Adrenal gland (tissue), 9 donors: ENCODE measurements at regions not wholly inside any gene's neighbourhood (a gene's known extent, or its start where the extent isn't known, plus 50 kb on each side); places are given as distances from the start of the nearest gene placed in this dataset.

Experiments
- DNase-seq, 7 donors: peaks; one replicate each; pipeline ENCODE4 v3.0.0-alpha.2; 2019 to 2020
- H3K27ac ChIP-seq, 5 donors: fragments of 200-600 bp; sonication (generic) in 4 of 5; 1 replicate in 3 of 5; 2 replicates in 2 of 5; pipeline versions ENCODE4 v1.5.1 to v1.8.0; 2016 to 2020; ENCODE audit warnings: mild to moderate bottlenecking in 1 of 5
- H3K27me3 ChIP-seq: fragments of 200-600 bp; 2 replicates; pipeline ENCODE4 v1.8.0; 2021
- H3K36me3 ChIP-seq, 2 donors: fragments of 200-600 bp; replicated peaks in 1 of 2; 1 replicate in 1 of 2; 2 replicates in 1 of 2; pipeline versions ENCODE4 v1.5.1 to v1.8.0; 2018 to 2022
- H3K4me1 ChIP-seq, 2 donors: fragments of 200-600 bp; replicated peaks in 1 of 2; 1 replicate in 1 of 2; 2 replicates in 1 of 2; pipeline versions ENCODE4 v1.5.1 to v1.8.0; 2018 to 2021
- H3K4me3 ChIP-seq, 4 donors: fragments of 200-600 bp; sonication (generic) in 3 of 4; one replicate each; pipeline ENCODE4 v1.5.1; 2016 to 2018
- H3K9me3 ChIP-seq, 3 donors: fragments of 200-600 bp; sonication (generic) in 1 of 3; replicated peaks in 1 of 3; 1 replicate in 2 of 3; 2 replicates in 1 of 3; pipeline versions ENCODE4 v1.5.1 to v1.8.0; 2016 to 2021
- POLR2A ChIP-seq, 2 donors: fragments of 450-650 bp; IDR thresholded peaks; one replicate each; pipeline ENCODE4 v1.6.1; 2017; ENCODE audit warnings: antibody characterized with exemption in 2 of 2, mild to moderate bottlenecking in 2 of 2, moderate library complexity in 1 of 2
- WGBS, 4 donors: extraction: QIAGEN DNeasy Blood & Tissue Kit in 2 of 4; methylation state at CpG; one replicate each; pipeline versions ENCODE4 v1.1.5 to v1.1.7; 2013 to 2017; 5-methylcytosine and 5-hydroxymethylcytosine counted together
- intact Hi-C, 2 donors: fragments of 100-400 bp; cut with DNase I; formaldehyde crosslinking; loops; one replicate each; pipeline versions ENCODE4 v1.14.1 to v1.15.0; 2022 to 2023
- TF ChIP-seq, protein P1 (sequence below), 6 experiments: fragments of 450-650 bp in 4 of 6; fragments of 200-600 bp in 2 of 6; sonication (generic) in 1 of 6; IDR thresholded peaks; 1 replicate in 5 of 6; 2 replicates in 1 of 6; pipeline versions ENCODE4 v1.5.1 to v1.8.0; 2016 to 2021; ENCODE audit warnings: antibody characterized with exemption in 6 of 6, mild to moderate bottlenecking in 2 of 6, moderate library complexity in 1 of 6
- donor health status: healthy with polysubstance abuse.
- donor health status: Bipolar disorder and iron deficiency.
- donor health status: DM: yes; HTN: yes; CAD: no.
- donor health status: DM: no; HTN: no; CAD: no.
- donor health status: DM: no; HTN: no; CAD: no.

GRCh38 chr13:111953546-111954178 is 113.3 kb upstream of the SOX1 start:
- Histone ChIP-seq H3K4me1 (no peaks in the 10 kb centered on the region), H3K27ac (no peak overlapping the region), H3K4me3 (no peak overlapping the region), H3K27me3 (no peaks in the 10 kb centered on the region), H3K36me3 (no peaks in the 10 kb centered on the region), H3K9me3 (no peaks in the 10 kb centered on the region)
- TF ChIP-seq, protein P1, sequence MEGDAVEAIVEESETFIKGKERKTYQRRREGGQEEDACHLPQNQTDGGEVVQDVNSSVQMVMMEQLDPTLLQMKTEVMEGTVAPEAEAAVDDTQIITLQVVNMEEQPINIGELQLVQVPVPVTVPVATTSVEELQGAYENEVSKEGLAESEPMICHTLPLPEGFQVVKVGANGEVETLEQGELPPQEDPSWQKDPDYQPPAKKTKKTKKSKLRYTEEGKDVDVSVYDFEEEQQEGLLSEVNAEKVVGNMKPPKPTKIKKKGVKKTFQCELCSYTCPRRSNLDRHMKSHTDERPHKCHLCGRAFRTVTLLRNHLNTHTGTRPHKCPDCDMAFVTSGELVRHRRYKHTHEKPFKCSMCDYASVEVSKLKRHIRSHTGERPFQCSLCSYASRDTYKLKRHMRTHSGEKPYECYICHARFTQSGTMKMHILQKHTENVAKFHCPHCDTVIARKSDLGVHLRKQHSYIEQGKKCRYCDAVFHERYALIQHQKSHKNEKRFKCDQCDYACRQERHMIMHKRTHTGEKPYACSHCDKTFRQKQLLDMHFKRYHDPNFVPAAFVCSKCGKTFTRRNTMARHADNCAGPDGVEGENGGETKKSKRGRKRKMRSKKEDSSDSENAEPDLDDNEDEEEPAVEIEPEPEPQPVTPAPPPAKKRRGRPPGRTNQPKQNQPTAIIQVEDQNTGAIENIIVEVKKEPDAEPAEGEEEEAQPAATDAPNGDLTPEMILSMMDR (IDR thresholded peaks at IDR 0.05): no peak
- TF ChIP-seq POLR2A (IDR thresholded peaks at IDR 0.05): no peak
- intact Hi-C loops: no loop called here
- peak in 1 of 7 donors; percentile 27 for DNase-seq
- 73 to 81% (median 76%) methylated on average over 13 to 16 of the region's 16 CpGs for WGBS, 4 donors

DNA sequence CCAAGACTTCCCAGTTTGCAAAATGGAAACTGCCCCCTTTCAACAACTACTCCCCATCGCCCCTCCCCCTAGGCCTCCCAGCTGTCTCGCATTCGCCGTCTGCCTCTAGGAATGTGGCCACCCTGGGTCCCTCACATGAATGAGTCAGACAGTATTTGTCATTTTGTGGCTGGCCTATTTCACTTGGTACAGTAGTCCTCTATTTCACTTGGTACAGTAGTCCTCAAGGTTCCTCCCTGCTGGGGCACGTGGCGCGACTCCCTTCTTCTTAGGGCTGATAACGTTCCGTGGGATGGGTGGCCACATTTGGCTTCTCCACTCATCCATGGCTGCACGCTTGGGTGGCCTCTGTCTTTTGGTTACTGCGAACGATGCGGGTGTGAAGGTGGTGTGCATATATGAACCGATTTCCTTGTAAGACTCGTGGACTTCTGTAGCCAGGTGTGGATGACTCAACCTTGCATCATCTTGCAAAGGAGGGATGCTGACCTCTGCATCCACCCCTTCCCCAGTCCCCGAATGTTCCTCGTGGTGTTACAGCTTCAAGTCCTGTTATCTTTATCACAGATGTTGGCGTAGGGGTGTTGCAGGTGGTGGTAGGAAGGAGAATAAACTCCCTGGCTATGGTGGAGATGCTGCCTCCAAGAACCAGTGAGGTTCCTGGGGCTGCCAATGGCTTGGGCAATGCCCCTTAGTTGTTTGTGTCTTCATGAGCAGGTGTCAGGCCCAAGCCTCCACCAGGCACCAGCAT is 112.1 kb upstream of the SOX1 start:
- TF ChIP-seq, protein P1 (IDR thresholded peaks at IDR 0.05): no peak
- TF ChIP-seq POLR2A (IDR thresholded peaks at IDR 0.05): no peak

DNA sequence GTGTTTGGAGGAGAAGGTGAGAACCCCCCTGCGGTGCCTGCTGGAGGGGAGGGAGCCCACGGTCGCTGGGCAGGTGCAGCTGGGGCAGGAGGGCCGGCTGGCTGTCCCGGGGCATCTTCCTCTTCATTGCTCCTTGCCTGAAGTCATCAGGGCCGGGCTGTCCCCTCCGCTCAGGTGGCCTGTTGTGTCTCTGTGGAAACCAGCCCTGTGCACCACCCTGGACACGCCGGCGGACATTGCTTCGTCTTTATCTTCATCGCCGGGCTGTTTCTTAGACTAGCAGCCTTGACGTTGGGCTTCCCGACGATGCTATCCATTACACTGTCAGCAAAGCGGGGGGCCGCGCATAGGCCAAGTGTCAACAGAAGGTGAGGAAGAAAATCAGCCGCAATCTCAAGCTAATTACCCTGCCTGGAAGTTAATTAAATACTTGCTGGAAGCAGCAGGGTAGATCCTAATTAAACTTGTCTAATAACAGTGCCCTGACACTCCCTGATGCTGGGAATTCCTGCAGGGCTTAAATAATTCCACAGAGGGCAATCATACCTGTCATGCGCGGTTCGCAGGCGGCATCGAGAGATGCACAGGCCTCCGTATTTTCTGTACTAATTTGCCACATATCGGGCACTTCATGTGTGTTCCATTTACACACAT is 111.4 kb upstream of the SOX1 start:
- Histone ChIP-seq H3K27ac (no peak overlapping the region), H3K27me3 (no peaks in the 10 kb centered on the region), H3K9me3 (no peaks in the 10 kb centered on the region), H3K4me3 (no peak overlapping the region), H3K4me1 (no peaks in the 10 kb centered on the region), H3K36me3 (no peaks in the 10 kb centered on the region)
- TF ChIP-seq, protein P1 (IDR thresholded peaks at IDR 0.05): no peak
- no peak for TF ChIP-seq POLR2A (IDR thresholded peaks at IDR 0.05)
- WGBS, 4 donors: 66 to 73% (median 71%) methylated on average over 26 to 27 of the region's 27 CpGs
- intact Hi-C loops: no loop called here
- DNase-seq: peak in 1 of 7 donors; percentile 25

More for the DNA sequence above, 112.1 kb upstream of the SOX1 start:
- Histone ChIP-seq H3K4me1 (no peaks in the 10 kb centered on the region), H3K36me3 (no peaks in the 10 kb centered on the region), H3K9me3 (no peaks in the 10 kb centered on the region), H3K27me3 (no peaks in the 10 kb centered on the region), H3K27ac (no peak overlapping the region), H3K4me3 (no peak overlapping the region)
- intact Hi-C loops: no loop called here
- 72 to 78% (median 75%) methylated on average over 16 to 18 of the region's 18 CpGs for WGBS, 4 donors
- DNase-seq: peak in 1 of 7 donors; percentile 25
